GM18868 (cell line): ENCODE measurements at regions not wholly inside any gene's neighbourhood (a gene's known extent, or its start where the extent isn't known, plus 50 kb on each side); places are given as distances from the start of the nearest gene placed in this dataset.
"Not testable (repeated sequence)": the region's sequence is repeated elsewhere in the genome, so short reads cannot be mapped to it uniquely, and the experiment has no call there.

Source experiments
- ATAC-seq: cut with Tn5 transposase; IDR thresholded peaks from one replicate; pipeline ENCODE4 v1.9.1; 2021; ENCODE audit warnings: mild to moderate bottlenecking, moderate library complexity; ENCODE audit not compliant: unreplicated experiment

DNA sequence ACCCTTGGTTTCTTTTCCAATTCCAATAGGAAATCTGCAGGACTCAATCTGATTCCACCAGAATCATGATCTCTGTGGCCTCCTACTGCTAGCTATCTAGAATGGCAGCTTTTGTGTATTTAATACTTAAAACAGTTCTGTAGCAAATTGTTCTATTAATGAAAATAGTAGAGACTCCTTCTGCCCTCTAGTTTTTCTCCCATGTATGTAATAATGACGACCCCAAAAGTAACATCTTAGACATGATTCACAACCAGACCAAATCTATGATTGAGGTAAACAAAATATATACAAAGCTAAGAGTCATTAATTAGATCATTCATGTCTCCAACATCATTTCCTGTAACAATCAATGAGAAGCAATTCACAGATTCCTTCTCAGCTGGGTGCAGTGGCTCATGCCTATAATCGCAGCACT is 259.1 kb upstream of the MKLN1 start:
- no peak for ATAC-seq

DNA sequence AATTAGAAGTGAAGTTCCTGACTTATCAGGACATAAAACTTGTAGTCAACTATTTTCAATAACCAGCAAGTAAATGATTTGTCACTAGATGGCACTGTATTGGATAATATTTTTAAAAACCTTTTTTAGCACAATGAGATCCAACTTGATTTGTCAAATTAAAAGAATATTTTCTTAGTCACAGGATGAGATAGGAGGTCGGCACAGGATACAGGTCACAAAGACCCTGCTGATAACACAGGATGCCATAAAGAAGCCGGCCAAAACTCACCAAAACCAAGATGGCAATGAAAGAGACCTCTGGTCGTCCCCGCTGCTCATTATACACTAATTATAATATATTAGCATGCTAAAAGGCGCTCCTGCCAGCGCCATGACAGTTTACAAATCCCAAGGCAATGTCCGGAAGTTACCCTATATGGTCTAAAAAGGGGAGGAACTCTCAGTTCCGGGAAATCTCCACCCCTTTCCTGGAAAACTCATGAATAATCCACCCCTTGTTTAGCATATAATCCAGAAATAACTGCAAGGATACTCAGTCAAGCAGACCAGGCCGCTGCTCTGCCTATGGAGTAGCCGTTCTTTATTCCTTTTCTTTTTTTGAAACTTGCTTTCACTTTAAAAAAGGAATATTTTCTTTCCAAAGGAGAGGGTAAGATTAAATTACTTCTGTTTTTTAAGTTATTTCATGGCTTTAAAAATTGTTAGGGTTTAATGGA is 255.7 kb upstream of the MKLN1 start:
- no peak for ATAC-seq

DNA sequence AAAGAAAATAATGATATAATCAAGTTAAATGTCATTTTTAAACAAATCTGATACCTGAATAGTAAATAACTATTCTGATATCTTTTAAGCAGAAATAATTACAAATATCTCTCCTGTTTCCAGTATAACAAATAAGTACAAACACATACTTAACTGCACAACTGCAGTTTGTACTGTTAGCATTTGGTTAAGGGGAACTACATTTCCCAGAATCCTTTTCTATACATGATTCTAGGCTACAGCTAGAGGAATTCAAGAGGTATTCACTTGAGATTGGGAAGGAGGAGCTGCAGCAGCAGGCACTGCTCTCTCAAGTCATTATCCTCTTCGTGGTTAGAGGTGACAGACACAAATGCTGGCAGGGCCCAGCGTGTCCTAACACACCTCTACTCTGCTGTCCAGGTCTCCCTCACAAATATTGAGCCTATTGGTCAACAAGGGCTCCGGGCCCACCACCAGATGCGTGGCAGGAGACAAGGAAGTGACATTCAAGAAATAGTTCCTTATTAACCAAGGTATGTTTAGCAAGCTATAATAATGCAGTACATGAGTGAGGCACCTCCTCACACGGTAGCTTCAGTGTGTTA is 255.1 kb upstream of the MKLN1 start:
- ATAC-seq: no peak

DNA sequence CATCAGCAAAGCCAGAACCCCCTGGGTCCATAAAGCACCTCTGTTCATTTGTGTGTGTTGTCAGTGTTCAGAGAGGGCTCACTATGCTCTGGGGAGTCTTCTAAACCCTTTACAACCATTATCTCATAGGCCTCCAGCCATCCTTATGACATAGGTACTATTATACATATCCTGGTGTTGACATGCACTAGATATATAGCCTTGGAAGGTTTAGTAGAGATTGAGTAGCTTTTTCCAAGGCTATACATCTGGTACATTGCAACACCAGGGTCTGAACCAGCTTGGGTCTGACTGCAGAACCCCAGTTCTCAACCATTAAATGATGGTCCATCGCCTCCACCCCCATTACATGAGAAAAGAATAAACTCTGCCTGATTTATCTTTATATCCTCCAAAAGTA is 253.6 kb upstream of the MKLN1 start:
- no peak for ATAC-seq

DNA sequence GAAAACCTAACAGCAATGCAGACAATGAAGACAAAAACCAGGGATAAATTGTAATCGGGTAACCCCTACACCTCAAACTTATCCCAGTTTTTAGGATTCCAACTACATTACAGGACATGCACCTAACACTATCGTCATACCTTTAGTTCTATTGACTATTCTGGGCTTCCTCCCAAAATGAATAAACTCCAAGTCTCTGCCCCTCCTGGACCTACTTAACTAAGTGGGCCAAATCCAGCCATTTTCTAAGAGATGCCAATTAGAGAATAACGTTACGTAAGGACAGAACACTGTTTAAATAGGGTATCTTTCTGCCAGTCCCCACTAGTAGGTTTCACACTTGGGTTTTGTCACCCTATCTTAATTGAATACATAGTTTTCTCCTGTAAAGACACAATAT is 253.1 kb upstream of the MKLN1 start:
- no peak for ATAC-seq

DNA sequence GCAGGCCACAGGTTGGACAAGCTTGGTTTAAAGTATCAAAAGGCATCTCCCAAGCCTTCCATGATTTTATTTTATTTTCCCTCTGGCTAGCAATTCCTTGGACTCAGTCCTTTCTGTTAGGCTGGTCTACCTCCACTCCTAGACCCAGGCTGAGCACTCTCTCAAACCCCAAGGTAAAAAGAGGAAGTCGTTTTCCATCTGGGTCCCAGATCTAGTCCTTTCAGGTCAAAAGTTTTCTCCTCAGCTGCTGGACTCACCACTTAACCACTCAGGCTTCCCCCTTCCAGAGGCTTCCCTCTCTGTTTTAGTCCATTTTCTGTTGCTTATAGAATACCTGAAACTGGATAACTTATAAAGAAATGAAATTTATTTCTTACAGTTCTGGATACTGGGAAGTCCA is 252.3 kb upstream of the MKLN1 start:
- no peak for ATAC-seq

DNA sequence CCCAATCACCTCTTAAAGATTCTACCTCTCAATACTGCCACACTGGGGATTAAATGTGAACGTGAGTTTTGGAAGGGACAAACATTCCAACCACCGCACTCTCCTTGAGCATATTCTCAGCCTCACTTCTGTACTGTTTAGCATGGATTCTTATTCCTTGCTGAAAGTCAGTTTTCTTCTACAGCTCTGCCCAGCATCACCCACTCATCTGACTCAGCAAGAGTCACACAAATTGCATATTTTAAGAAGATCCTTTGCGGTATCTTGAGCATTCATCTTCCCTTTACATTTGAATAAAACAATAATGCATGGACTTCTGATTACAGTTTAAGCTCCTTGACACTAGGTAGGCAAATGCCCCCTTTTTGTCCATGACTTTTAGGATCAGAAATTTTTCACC is 251.6 kb upstream of the MKLN1 start:
- no peak for ATAC-seq

DNA sequence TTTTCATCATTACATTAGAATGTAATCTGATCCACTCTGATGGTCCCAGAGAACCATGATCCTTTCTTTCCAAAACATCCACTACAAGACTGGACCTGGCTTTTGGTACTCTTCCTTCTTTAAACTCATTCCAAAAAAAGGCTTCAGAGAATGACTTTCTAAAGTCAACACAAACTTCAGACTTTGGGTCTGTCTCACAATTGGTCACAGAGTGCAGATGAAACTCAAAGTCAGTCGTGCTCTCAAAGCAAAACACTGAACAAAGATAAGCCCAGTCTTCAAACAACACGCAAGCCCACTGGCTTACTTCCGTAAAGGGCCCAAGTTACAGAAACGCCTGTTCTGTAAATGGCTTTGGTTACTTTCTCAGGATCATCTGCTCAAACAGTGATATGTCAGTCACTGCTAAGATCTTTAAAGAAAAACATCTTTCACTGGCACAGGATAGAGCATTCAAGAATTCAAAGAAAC is 250.9 kb upstream of the MKLN1 start:
- ATAC-seq: no peak

DNA sequence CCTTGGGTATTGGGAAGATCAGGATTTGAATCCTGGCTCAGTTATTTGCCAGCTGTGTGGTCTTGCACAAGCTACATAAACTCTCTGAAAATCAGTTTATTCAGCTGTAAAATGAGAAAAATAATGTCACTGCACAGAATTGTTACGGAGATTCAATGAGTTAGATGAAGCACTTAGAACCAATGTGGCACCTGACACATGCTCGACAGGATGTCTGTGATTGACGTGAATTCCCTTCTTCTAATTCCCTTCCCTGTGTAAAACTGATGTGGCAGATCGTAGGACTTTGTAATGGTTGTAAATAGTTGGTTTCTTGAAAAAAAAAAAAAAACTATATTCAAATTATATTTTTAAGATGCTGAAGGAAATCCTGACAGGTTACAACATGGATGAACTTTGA is 249.9 kb upstream of the MKLN1 start:
- no peak for ATAC-seq

DNA sequence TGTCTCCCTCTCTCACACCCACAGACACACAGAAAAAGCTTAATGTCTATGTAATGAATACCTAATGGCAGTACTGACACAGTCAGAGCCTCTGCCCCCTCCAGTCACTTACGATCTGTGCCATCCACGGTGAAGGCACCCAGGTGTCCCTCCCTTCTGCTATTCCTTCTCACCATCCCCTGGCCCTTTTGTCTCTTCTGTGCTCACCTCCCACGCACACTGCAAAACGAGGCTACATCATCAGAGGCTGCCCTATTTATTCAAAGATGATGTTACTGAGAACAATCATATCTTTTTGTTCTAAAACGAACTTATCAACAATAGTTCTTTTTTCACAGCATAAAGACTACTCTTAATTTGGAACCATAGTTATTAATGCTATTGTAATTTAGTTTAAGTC is 246.9 kb upstream of the MKLN1 start:
- ATAC-seq: no peak

DNA sequence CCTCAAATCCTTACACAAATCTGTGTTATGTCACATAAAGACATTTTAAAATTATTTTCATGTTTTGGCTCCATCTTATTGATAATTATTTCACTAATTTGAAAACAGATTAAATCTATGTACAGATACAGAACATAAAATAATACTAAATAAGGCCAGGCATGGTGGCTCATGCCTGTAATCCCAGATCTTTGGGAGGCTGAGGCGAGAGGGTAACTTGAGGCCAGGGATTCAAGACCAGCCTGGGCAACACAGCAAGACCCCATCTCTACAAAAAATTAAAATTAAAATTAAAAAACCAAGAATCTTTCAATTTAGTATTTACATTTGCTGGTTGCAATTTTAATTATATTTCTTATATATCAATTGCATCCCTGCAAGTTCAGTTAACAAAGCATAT is 246.4 kb upstream of the MKLN1 start:
- ATAC-seq: no peak

DNA sequence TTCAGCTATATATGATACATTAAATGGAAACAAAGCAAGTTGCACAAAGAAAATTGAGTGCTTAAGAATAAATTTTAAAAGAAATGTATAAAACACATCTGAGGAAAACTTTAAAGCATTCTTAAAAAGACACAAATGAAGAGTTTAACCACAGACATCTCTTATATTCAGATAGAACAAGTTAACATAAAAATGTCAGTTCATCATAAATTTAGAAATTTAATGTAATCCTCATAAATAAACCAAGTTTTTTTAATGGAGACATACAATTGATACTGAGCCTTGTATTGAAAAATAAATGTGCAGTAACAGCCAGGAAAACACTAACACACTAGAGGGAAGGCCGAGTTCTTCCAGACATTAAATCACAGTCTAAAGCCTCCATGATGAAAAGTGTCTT is 243.9 kb upstream of the MKLN1 start:
- ATAC-seq: no peak

DNA sequence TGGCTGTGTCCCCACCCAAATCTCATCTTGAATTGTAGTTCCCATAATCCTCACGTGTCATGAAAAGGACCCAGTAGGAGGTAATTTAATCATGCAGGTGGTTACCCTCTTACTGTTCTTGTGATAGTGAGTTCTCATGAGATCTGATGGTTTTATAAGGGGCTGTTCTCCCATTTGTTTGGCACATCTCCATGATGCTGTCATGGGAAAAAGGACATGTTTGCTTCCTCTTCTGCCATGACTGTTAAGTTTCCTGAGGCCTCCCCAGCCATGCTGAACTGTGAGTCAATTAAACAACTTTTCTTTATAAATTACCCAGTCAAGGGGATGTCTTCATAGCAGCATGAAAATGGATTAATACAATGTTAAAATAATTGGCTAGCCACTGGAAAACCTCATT is 243.3 kb upstream of the MKLN1 start:
- ATAC-seq: not testable (repeated sequence)

DNA sequence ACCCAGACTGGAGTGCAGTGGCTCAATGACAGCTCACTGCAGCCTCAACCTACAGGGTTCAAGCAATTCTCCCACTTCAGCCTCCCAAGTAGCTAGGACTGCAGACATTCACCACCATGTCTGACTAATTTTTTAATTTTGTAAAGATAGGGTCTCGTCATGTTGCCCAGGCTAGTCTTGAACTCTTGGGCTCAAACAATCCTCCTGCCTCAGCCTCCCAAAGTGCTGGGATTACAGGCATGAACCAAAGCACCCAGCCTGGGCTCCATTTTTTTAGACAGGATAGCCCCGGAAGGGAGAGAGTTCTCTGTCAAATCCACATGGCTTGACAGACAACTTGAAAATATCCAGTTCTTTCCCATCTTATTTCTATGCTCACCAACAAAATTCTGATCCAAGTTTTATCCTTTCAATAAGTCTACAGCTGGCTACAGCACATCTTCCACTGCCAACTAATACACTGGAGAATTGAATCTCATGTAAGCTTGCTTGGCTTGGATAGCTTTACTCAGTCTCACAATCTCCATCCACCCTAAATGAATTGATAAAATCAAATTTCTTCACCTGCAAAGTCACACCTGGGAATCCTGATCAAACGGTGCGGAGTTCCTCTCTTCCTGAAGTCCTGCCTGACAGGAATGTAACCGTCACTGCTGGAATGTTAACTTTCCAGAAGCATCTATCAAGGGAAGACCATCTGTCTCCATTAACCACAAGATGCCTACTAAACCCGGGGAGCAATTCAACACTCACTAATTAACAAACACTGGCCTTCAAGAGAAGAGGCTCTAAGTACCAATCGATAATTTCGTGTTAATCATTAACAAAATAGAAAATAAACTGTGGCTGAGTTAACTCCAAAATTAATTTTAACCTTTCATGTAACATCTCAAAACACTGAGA is 239.7 kb upstream of the MKLN1 start:
- no peak for ATAC-seq

DNA sequence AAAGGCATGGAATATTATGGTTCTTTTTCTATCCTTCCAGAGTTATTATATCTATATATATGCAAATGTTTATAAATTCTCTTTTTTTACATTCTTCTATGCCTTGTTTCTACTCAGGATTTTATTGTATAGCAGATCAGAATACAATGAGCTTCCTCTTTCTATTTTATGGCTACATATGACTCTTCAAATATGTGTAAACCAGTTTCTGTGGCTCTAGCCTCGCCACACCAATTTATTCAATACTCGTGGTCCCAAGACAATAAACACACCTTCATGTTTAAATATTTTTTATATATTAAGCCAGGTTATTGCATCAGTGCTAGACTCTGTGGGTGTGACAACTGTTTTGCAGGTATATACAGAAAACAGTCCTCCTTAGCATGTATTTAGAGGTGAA is 237.5 kb upstream of the MKLN1 start:
- ATAC-seq: no peak

DNA sequence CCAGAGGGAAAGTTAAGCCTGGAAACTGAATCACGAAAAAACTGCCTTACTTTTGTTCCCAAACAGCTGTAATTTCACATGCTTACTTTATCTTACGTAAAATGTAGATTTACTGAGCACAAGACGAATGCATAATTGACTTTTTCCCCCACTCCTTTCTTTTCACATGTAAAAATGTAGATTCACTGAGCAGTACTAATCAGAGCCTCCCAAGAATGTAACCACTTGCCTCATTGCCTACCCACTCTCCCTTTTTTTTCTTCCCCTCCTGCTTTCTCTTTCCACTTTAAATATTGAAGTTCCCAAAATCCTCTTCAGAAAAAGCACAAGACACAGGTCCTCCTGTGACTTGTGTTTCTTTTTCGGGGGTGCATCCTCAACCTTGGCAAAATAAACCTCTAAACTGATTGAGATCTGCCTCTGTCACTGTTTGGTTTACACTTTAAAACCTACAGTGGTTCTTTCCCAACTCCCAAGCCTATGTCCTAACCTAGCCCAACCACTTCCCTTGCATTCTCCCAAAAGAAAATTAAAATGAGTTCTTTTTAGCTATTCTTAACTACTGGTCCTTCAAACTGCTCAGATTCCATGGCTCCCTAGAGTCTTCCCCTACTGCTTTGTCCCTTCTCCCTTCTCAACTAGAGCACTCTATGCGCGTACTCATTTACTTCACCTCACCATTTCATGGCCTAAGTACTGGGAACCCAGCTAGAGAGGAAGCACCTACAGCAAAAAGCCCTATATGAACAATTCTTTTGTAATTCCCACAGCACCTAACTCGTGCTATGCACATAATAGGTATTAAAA is 236.6 kb upstream of the MKLN1 start:
- ATAC-seq: no peak

DNA sequence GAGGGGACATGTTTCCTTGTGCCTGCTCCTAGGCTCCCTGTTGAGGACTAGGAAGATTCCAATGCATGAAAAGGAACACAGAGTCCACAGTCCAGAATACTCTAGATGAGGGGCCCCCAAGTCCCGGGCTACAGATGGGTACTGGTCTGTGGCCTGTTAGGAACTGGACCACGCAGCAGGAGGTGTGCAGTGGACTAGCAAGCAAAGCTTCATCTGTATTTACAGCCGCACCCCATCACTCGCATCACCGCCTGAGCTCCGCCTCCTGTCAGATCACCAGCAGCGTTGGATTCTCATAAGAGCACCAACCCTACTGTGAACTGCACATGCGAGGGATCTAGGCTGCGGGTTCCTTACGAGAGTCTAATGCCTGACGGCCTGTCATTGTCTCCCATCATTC is 233.0 kb upstream of the MKLN1 start:
- no peak for ATAC-seq

DNA sequence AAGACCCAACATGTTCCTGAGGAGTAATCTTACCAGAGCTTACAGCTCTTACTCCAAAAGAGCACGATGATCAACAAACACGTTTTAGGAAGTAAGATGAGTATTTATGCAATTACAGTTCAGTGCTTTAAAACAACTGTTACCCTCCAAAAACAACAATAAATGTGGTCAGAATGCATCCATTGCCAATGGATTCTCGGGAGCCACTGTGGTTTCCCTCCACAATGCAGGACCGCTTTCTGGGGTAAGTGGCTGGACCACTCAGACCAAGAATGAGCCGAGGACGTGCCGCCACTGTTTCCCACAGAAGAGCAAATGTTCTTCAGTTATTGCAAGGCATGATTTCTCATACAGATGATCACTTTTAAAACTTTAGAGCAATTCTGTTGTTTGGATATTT is 232.3 kb upstream of the MKLN1 start:
- ATAC-seq: no peak

DNA sequence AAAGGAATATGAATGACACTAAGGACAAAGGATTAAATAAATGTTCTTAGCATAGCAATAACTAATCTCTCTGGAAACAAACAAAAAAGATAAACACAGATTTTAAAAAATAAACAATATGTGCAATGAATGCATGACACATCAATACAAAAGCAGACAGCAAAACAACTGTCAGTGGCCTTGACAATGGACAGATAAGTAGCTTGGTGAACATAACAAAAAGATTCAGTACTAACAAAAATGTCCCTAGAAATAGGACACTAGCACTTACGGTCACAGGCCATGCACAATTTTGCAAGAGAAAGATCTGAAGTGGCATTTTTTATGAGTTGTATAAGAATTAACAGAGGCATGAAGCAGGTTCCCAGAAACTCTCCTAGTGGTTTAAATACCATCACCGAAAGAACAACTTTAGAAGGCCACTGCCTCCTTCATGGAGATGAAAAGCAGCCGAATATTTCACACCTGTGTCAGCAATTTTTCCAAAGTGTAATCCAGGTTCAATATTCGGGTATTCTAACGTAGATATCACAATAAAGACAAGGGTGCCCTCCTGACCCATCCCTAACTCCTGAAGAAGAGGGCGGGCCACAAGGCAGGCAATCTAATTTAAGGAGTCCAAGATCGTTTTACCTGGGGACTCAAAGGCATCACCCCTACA is 231.3 kb upstream of the MKLN1 start:
- no peak for ATAC-seq

DNA sequence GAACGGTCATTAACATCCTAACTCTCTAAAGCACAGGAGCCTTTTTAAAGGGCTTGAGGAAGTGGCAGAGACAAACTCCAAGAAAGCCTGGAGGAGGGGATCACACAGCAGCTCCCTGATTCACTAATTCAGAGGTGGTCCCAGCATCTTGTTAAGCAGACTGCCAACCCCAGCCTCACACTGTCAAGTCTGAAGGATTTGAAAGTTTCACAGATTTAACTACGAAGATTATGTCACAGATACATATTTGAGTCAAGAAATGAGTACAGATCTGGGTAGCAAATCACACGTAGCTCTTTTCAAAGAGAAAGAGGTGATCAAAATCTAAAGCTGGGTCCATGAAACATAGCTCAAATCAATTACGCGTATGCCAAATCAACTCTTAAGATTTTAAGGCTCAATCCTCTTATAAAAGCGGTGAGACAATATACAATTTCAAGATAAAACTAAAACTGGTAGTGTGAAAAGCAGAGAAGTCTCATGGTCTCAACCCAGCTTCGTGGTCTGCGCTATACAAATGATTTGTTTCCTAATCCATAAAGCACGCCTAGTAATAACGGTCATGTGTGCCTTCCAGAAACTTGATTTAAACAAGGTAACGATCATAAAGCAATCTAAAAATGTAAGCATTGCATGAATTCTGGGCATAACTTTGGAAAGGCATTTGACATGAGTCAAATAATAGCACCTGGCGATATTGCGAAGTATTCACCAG is 229.9 kb upstream of the MKLN1 start:
- no peak for ATAC-seq
